HL-60 (cell line): ENCODE measurements at regions not wholly inside any gene's neighbourhood (a gene's known extent, or its start where the extent isn't known, plus 50 kb on each side); places are given as distances from the start of the nearest gene placed in this dataset.

Source experiments
- DNase-seq, 2 experiments: peaks; one replicate each; pipeline ENCODE4 v3.0.0-alpha.2; 2010 to 2020; ENCODE audit warnings: low read depth in 1 of 2, low spot score in 1 of 2
- H3K27ac ChIP-seq: fragments of 250-450 bp; sonication (Bioruptor Pico); replicated peaks from 2 replicates; pipeline ENCODE4 v1.5.1; 2020; ENCODE audit warnings: mild to moderate bottlenecking, moderate library complexity
- H3K27me3 ChIP-seq: fragments of 250-450 bp; sonication (Bioruptor Pico); 2 replicates; pipeline ENCODE4 v1.5.1; 2021; ENCODE audit warnings: mild to moderate bottlenecking, moderate library complexity; ENCODE audit not compliant: insufficient read depth, poor library complexity, severe bottlenecking
- H3K4me3 ChIP-seq: replicated peaks from 2 replicates; pipeline ENCODE4 v1.5.1; 2011; ENCODE audit warnings: mild to moderate bottlenecking, control low read depth, low read length; ENCODE audit not compliant: insufficient read depth
- CTCF ChIP-seq: IDR thresholded peaks from one replicate; pipeline ENCODE4 v1.5.1; 2011; ENCODE audit warnings: low read length, control low read depth, inconsistent platforms; ENCODE audit not compliant: insufficient read depth
- GABPA ChIP-seq: IDR thresholded peaks from 2 replicates; pipeline ENCODE4 v1.6.1; 2012; ENCODE audit warnings: low read depth
- POLR2AphosphoS5 ChIP-seq: IDR thresholded peaks from 2 replicates; pipeline ENCODE4 v1.6.1; 2012; ENCODE audit warnings: low read depth
- REST ChIP-seq: IDR thresholded peaks from 2 replicates; pipeline ENCODE4 v1.6.1; 2012; ENCODE audit warnings: low read depth; ENCODE audit not compliant: insufficient replicate concordance
- SPI1 ChIP-seq: IDR thresholded peaks from 2 replicates; pipeline ENCODE4 v1.6.1; 2012; ENCODE audit warnings: low read depth, mild to moderate bottlenecking, borderline replicate concordance

DNA sequence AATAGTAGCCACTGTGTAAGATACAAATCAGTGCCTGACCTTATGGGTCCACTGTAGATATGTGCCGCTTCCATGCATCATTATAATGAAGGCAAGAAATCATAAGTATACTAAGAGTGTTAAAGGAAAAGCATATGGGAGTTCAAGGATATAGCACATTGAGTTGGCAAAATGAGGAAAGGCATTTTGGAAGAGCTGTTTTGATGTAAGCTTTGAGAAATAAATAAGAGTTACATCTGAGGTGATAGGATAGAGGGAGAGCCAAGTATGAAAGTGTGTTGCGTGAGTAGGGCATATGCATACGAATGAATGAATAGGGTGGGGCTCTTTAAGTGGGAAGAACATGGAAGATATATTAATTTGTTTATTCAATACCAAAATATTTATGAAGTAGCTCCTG, 101.0 kb upstream of the DMAC1 start:
- Histone ChIP-seq H3K27ac (no peak overlapping the region), H3K27me3 (no peaks in the 10 kb centered on the region), H3K4me3 (no peak overlapping the region)
- no peak for TF ChIP-seq CTCF
- no peak for TF ChIP-seq POLR2AphosphoS5
- no peak for TF ChIP-seq REST
- no peak for TF ChIP-seq SPI1
- no peak for TF ChIP-seq GABPA
- no peak for DNase-seq

DNA sequence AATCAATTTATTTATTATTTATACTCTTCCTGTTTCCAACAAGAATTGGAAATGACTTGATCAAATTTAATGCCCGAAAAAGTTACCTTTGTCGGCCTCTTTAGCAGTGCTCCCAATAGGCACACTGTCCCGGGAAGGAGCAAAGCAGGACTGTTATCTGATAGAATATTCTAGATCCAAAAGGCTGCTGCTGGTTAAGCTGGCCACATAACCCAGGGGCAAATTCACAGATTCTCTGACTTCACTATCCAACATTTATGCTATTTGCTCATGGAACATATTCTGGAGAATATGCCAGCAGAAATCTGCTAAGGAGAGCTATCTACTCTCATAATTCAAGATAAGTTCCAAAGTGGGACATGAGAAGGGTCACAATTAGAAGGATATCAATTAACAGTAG, 100.2 kb upstream of the DMAC1 start:
- no peaks in the 10 kb centered on the region for H3K27me3 ChIP-seq
- H3K4me3 ChIP-seq = no peak overlapping the region
- DNase-seq = no peak
- no peak for TF ChIP-seq GABPA
- TF ChIP-seq REST = no peak
- TF ChIP-seq POLR2AphosphoS5 = no peak
- no peak for TF ChIP-seq SPI1
- no peak overlapping the region for H3K27ac ChIP-seq

- no peak overlapping the region for H3K27ac ChIP-seq
- H3K4me3 ChIP-seq = no peak overlapping the region
- DNase-seq = no peak
- no peak for TF ChIP-seq CTCF
- no peak for TF ChIP-seq REST
- no peak for TF ChIP-seq SPI1
- TF ChIP-seq POLR2AphosphoS5 = no peak
- no peak for TF ChIP-seq GABPA
- H3K27me3 ChIP-seq = no peaks in the 10 kb centered on the region
These were observed 94.7 kb upstream of the DMAC1 start for GRCh38 chr9:7894231-7894630.

DNA sequence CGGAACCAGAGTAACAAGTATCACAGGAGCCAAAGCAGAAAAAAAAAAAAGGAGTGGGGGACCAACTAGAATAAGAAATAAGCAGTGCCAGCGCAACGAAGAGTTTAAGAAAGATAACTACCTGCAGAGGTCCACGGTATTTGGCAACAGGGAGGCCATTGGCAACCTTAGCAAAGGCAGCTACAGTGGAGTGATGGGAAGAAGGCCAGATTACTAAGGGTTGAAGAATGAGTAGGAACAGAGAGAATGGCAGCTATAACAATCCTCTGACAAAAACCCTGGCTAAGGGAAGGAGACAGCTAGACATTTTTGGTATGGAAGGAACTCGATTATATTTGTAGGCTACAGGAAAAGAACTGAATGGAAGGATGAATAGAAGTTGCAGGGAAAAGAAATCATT, 93.4 kb upstream of the DMAC1 start:
- no peak for DNase-seq
- TF ChIP-seq CTCF (no peak), GABPA (no peak)
- H3K27ac ChIP-seq = no peak overlapping the region

More for the DNA sequence above, 93.4 kb upstream of the DMAC1 start:
- Histone ChIP-seq H3K4me3 (no peak overlapping the region), H3K27me3 (no peaks in the 10 kb centered on the region)
